Breast epithelium (tissue), 3 donors: ENCODE measurements at regions not wholly inside any gene's neighbourhood (a gene's known extent, or its start where the extent isn't known, plus 50 kb on each side); places are given as distances from the start of the nearest gene placed in this dataset.
"Not testable (repeated sequence)": the region's sequence is repeated elsewhere in the genome, so short reads cannot be mapped to it uniquely, and the experiment has no call there.

Experiments
- POLR2A ChIP-seq: fragments of 450-650 bp; IDR thresholded peaks from one replicate; pipeline ENCODE4 v1.6.1; 2016; ENCODE audit warnings: antibody characterized with exemption, mild to moderate bottlenecking, moderate library complexity
- POLR2AphosphoS5 ChIP-seq, 3 donors: sonication (generic); formaldehyde crosslinking; IDR thresholded peaks; one replicate each; pipeline ENCODE4 v1.6.1; 2017; ENCODE audit warnings: antibody characterized with exemption in 3 of 3
- TF ChIP-seq, protein P1 (sequence below), 3 donors: fragments of 450-650 bp; IDR thresholded peaks; one replicate each; pipeline ENCODE4 v1.5.1; 2016 to 2017; ENCODE audit warnings: antibody characterized with exemption in 3 of 3, mild to moderate bottlenecking in 3 of 3, moderate library complexity in 3 of 3

DNA sequence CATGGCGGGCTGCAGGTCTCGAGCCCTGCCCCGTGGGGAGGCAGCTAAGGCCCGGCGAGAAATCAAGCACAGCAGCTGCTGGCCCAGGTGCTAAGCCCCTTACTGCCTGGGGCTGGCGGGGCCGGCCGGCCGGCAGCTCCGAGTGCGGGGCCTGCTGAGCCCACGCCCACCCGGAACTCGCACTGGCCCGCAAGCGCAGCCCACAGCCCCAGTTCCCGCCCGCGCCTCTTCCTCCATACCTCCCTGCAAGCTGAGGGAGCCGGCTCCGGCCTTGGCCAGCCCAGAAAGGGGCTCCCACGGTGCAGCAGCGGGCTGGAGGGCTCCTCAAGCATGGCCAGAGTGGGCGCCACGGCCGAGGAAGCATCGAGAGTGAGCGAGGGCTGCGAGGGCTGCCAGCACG, 270.5 kb upstream of the ZNF804A start:
- TF ChIP-seq, protein P1, sequence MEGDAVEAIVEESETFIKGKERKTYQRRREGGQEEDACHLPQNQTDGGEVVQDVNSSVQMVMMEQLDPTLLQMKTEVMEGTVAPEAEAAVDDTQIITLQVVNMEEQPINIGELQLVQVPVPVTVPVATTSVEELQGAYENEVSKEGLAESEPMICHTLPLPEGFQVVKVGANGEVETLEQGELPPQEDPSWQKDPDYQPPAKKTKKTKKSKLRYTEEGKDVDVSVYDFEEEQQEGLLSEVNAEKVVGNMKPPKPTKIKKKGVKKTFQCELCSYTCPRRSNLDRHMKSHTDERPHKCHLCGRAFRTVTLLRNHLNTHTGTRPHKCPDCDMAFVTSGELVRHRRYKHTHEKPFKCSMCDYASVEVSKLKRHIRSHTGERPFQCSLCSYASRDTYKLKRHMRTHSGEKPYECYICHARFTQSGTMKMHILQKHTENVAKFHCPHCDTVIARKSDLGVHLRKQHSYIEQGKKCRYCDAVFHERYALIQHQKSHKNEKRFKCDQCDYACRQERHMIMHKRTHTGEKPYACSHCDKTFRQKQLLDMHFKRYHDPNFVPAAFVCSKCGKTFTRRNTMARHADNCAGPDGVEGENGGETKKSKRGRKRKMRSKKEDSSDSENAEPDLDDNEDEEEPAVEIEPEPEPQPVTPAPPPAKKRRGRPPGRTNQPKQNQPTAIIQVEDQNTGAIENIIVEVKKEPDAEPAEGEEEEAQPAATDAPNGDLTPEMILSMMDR (IDR thresholded peaks at IDR 0.05) = not testable (repeated sequence)
- TF ChIP-seq POLR2A; POLR2AphosphoS5 (IDR thresholded peaks at IDR 0.05): not testable (repeated sequence)
